ENCODE measurements at regions not wholly inside any gene's neighbourhood (a gene's known extent, or its start where the extent isn't known, plus 50 kb on each side); places are given as distances from the start of the nearest gene placed in this dataset.

DNA sequence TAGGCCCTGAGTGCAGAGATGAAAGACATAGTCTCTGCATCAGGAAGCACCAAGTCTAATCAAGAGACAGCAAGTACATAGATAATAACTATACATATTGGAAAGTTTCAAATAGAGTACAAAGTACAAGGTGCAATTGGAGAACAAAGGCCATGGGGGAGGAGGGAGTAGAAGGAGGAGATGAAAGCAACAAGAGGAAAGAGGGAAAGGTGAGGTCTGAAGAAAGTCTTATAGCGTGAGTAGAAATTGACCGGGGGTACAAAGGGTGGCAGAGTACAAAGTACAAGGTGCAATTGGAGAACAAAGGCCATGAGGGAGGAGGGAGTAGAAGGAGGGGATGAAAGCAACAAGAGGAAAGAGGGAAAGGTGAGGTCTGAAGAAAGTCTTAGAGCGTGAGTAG is 244.2 kb upstream of the JUN start:
- no peak for DNase-seq (ENCODE audit: low spot score in 2 of 2)
- H3K27me3 ChIP-seq (ENCODE audit: low read depth), result peaks cover 3% of the 10 kb centered on the region; the same call in 1 of the 2 replicates
- in situ Hi-C loops (cut with MboI; ENCODE audit: low sequenced_read_pairs), result no loop called here
- H3K36me3 ChIP-seq (replicated peaks), result no peaks in the 10 kb centered on the region
- no peak overlapping the region for H3K4me3 ChIP-seq
- H3K4me1 ChIP-seq, result no peaks in the 10 kb centered on the region
- no peaks in the 10 kb centered on the region for H3K9me3 ChIP-seq

DNA sequence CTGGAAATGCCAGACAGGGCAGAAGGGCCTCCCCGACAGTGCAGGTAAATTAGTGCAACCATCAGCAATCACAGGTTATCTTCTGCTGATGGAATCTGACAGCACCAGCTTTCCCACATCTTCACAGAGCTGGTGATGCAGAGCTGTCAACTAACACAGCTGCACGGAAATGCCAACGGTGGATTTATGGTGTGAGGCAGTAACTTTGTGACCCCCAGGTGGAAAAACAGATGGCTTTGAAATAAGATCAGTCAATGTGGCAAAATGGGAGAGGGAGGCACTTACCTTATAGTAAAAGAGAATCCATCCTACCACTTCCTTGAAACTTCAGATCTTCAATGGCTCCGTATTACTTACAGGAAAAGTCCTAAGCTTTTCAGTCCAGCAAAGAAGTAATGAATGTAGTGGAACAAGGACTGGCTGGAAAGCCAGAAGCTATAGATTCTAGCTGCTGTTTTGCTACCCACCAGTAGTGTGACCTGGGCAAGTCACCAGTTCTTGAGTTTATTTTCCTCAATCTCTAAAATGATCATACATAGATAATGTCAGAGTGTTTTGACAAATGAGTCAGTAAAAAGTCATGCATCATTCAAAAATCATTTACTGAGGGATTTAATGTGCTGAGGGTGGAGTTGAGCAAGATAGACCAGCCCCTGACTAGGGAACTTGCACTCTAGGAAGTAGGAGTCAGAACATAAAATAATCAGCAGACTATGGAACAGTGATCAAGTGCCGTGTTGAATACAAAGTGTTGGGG is 245.7 kb upstream of the JUN start:
- Histone ChIP-seq H3K4me3 (no peak overlapping the region), H3K4me1 (no peaks in the 10 kb centered on the region), H3K36me3 (replicated peaks) (no peaks in the 10 kb centered on the region), H3K27me3 (ENCODE audit: low read depth) (peaks cover 3% of the 10 kb centered on the region; the same call in 1 of the 2 replicates), H3K9me3 (no peaks in the 10 kb centered on the region)
- no peak for DNase-seq (ENCODE audit: low spot score in 2 of 2)
- in situ Hi-C loops (cut with MboI; ENCODE audit: low sequenced_read_pairs), result no loop called here

DNA sequence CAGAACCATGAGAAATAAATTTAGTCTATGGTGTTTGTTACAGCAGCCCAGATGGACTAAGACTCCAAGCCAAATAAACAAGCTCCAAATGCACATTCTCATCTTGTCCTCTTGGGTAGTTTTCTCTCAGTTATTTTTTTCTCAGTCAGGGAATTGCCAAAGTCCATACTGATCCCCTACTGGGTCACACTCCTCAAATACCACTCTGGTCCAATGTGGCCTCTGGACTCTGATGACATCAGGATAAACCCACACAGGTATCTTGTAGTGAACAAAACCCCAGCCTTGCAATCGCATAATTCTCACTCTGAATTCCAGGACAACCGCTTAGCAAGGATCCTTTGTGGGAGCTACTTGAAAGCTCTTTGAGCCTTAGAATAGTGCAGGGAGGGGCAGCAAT is 248.4 kb upstream of the JUN start:
- no peak for DNase-seq (ENCODE audit: low spot score in 2 of 2)
- no peaks in the 10 kb centered on the region for H3K4me1 ChIP-seq
- H3K36me3 ChIP-seq (replicated peaks), result no peaks in the 10 kb centered on the region
- peaks cover 3% of the 10 kb centered on the region; the same call in 1 of the 2 replicates for H3K27me3 ChIP-seq (ENCODE audit: low read depth)
- H3K4me3 ChIP-seq, result no peak overlapping the region
- in situ Hi-C loops (cut with MboI; ENCODE audit: low sequenced_read_pairs), result no loop called here
- no peaks in the 10 kb centered on the region for H3K9me3 ChIP-seq

DNA sequence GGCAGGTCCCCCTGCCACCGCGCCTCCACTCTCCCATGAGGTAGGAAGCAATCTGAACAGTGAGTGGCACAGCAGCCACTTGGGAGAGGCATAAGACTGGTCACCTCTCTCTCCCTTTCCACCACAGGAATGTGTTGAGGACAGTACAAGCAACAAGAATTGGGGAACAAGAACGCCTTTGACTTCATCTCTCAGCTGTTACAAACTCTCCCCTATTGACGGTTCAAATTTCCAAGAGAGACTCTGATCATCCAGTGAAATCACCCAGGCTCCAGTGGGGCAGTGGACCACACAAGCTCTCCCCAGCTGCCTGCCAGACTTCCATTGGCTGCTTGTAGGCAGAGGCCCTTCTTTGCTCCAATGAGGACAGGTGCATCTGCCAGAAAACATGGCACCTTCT is 249.9 kb upstream of the JUN start:
- Histone ChIP-seq H3K36me3 (replicated peaks) (no peaks in the 10 kb centered on the region), H3K4me3 (no peak overlapping the region), H3K9me3 (no peaks in the 10 kb centered on the region), H3K4me1 (no peaks in the 10 kb centered on the region), H3K27me3 (ENCODE audit: low read depth) (peaks cover under 1% of the 10 kb centered on the region; the same call in 1 of the 2 replicates)
- in situ Hi-C loops (cut with MboI; ENCODE audit: low sequenced_read_pairs), result no loop called here
- DNase-seq (ENCODE audit: low spot score in 2 of 2), result no peak

DNA sequence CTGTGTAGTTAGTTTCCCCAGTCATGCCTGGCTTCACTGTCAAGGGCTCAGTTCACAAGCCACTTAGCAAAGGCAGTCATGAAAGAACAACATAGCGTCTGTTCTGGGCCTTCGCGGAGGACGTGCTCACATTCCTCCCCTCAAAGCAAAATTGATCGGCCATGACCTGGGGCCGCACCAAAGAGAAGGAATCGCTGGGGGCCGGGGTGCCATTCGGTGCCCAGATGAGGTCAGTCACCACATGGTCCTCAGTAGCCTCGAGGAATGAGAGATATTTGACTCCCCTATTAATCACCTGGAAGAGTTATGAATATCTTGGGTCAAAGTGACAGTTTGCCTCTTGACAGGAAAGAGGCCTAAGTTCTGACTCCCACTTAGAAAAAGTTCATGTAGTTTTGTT is 251.1 kb upstream of the JUN start:
- H3K36me3 ChIP-seq (replicated peaks), result no peaks in the 10 kb centered on the region
- DNase-seq (ENCODE audit: low spot score in 2 of 2), result no peak
- H3K4me1 ChIP-seq, result no peaks in the 10 kb centered on the region
- in situ Hi-C loops (cut with MboI; ENCODE audit: low sequenced_read_pairs), result no loop called here
- no peaks in the 10 kb centered on the region for H3K27me3 ChIP-seq (ENCODE audit: low read depth)
- H3K9me3 ChIP-seq, result no peaks in the 10 kb centered on the region
- no peak overlapping the region for H3K4me3 ChIP-seq

DNA sequence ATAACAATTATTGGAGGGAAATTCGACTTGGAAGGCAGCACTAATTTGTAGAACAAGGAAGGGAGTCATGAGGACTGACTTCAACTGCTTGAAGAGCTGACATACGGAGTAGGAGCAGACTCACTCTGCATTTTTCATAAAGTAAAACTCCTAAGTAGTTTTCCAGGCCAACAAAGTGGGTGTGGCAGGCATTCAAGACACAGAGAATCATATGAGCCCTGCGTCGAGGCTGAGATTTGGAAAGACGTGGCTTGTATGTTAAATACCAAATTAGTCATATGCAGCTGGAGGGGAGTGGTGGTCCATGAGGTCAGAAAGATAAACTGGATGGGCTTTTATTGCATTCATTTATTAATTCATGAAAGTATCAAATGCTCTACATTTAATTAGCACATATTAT is 255.7 kb upstream of the JUN start:
- Histone ChIP-seq H3K4me3 (no peak overlapping the region), H3K9me3 (no peaks in the 10 kb centered on the region; the same call in 1 of the 2 replicates), H3K27me3 (ENCODE audit: low read depth) (no peaks in the 10 kb centered on the region), H3K4me1 (no peaks in the 10 kb centered on the region), H3K36me3 (replicated peaks) (no peaks in the 10 kb centered on the region)
- in situ Hi-C loops (cut with MboI; ENCODE audit: low sequenced_read_pairs), result no loop called here
- no peak for DNase-seq (ENCODE audit: low spot score in 2 of 2)

DNA sequence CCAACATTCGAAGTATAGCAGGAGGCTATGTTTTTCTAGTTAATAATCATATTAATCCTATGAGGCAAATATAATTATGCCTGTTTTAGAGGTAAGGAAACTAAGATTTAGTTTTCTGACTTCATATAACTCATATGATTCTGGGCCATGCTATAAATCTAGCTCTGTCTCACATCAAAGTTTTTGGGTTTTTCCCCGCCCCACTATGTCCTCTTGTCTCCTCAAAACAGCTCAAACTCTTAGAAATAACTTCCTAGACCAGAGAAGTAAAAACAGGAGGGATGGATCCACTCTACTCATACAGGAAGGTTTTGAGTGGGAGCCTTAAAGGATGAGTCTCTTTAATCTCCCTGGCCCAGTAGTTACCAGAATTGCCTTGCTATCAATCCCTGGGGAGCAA is 256.4 kb upstream of the FGGY start:
- no peaks in the 10 kb centered on the region for H3K36me3 ChIP-seq (replicated peaks)
- no peaks in the 10 kb centered on the region for H3K27me3 ChIP-seq (ENCODE audit: low read depth)
- no peaks in the 10 kb centered on the region for H3K4me1 ChIP-seq
- no peak overlapping the region for H3K4me3 ChIP-seq
- in situ Hi-C loops (cut with MboI; ENCODE audit: low sequenced_read_pairs), result no loop called here
- H3K9me3 ChIP-seq, result no peaks in the 10 kb centered on the region; the same call in 1 of the 2 replicates
- DNase-seq (ENCODE audit: low spot score in 2 of 2), result no peak

DNA sequence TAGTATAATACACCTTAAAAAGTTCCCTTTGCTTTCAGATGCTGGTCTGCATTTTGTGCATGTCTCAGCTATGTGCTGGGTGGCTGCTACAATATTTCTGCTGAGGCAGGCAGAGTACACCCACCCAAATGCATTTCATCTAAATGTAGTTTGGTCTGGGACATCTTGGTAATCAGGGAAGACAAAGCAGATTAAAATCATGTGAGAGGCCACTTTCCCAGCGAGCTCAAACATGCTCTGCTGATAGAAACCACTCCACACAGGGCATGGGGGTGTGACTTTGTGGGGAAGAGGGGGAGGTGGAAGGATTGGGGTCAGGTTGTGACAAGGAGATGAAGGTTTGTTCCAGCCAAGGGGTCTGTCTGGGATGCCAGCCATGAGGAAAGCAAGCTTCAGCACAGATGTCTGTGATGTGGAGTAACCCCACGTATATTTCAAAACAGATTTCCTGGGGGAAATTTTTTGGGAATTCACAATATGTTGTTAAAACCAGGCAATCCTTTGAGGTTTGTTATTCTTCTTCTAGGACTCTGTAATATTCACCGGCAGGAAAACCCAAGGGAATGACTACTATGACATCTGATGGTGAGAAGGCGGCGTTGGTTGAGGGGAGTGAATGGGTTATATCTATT is 255.1 kb upstream of the FGGY start:
- Histone ChIP-seq H3K4me1 (no peaks in the 10 kb centered on the region), H3K9me3 (no peaks in the 10 kb centered on the region; the same call in 1 of the 2 replicates), H3K27me3 (ENCODE audit: low read depth) (no peaks in the 10 kb centered on the region), H3K36me3 (replicated peaks) (no peaks in the 10 kb centered on the region), H3K4me3 (no peak overlapping the region)
- in situ Hi-C loops (cut with MboI; ENCODE audit: low sequenced_read_pairs), result no loop called here
- no peak for DNase-seq (ENCODE audit: low spot score in 2 of 2)

DNA sequence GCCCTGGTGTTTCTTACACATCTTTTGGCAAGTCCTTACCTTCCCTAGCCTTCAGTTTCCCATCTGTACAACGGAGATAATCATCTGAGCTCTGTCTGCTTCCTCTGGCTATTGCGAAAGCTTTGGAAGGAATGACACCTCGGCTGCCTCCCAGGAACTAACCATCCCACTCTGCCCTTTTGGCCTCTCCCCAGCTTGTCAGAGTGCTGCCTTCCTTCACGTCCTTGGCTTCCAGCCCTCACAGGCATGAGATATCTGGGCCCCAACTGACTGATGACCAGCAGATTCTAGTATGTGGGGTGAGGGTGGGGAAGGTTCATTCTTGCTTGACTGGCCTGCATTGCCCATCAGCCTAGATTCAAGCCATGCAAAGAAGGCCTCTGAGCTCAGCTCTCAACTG is 253.1 kb upstream of the FGGY start:
- in situ Hi-C loops (cut with MboI; ENCODE audit: low sequenced_read_pairs), result no loop called here
- Histone ChIP-seq H3K4me1 (no peaks in the 10 kb centered on the region), H3K9me3 (no peaks in the 10 kb centered on the region; the same call in 1 of the 2 replicates), H3K27me3 (ENCODE audit: low read depth) (no peaks in the 10 kb centered on the region), H3K4me3 (no peak overlapping the region), H3K36me3 (replicated peaks) (no peaks in the 10 kb centered on the region)
- no peak for DNase-seq (ENCODE audit: low spot score in 2 of 2)

DNA sequence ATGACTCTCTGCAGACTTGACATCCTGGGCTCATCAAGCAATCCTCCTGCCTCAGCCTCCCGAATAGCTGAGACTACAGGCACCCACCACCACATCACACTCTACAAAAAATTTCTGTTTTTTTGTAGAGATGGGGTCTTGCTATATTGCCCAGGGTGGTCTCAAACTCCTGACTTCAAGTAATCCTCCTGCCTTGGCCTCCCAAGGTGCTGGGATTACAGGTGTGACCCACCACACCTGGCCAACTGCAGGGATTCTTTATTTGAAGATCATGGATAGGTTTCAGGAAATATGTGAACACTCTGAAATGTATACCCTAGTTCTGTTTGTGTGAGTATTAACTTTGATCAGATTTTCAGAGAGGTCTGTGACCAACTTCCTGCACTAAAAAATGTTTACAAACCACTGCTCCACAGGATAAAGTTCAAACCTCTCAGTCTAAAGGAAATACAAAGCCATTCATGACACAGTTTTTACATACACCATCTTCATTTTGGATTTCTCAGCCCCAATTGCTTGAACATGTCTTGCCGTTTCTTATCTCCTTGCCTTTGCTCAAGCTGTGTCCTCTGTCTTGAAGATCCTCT is 252.3 kb upstream of the FGGY start:
- no peaks in the 10 kb centered on the region for H3K4me1 ChIP-seq
- no peak for DNase-seq (ENCODE audit: low spot score in 2 of 2)
- H3K4me3 ChIP-seq, result no peak overlapping the region
- in situ Hi-C loops (cut with MboI; ENCODE audit: low sequenced_read_pairs), result no loop called here
- H3K27me3 ChIP-seq (ENCODE audit: low read depth), result no peaks in the 10 kb centered on the region
- H3K36me3 ChIP-seq (replicated peaks), result no peaks in the 10 kb centered on the region
- no peaks in the 10 kb centered on the region; the same call in 1 of the 2 replicates for H3K9me3 ChIP-seq

DNA sequence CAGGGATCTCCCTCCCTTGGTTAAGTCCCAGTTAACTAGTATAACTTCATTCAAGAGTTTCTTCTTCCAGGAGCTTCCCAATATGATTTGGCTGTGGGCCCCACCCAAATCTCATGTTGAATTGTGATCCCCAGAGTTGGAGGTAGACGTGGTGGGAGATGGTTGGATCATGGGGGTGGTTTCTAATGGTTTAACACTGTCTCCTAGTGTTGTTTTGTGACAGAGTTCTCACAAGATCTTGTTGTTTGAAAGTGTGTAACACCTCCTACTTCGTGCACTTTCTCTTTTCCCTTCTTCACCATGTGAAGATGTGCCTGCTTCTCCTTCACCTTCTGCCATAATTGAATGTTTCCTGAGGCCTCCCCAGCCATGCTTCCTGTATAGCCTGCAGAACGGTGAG is 251.8 kb upstream of the FGGY start:
- Histone ChIP-seq H3K9me3 (no peaks in the 10 kb centered on the region; the same call in 1 of the 2 replicates), H3K27me3 (ENCODE audit: low read depth) (no peaks in the 10 kb centered on the region), H3K4me3 (no peak overlapping the region), H3K36me3 (replicated peaks) (no peaks in the 10 kb centered on the region), H3K4me1 (no peaks in the 10 kb centered on the region)
- in situ Hi-C loops (cut with MboI; ENCODE audit: low sequenced_read_pairs), result no loop called here
- no peak for DNase-seq (ENCODE audit: low spot score in 2 of 2)

DNA sequence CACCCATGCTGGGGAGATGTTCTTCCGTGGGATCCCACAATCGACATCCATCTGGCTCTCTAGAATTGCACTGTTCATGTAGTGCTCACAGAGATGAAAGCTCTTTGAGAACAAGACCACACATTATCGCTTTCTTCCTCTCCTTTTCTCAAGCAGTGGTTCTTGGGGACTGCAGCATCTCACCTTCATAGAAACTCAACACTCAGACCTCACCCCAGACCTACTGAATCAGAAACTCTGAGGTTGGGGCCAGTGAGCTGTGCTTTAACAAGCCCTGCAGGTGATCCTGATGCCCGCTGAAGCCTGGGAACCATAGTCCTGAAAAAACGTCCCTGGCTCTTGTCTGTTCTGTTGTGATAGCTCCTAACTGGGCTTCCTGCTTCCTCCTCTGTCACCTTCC is 251.3 kb upstream of the FGGY start:
- Histone ChIP-seq H3K27me3 (ENCODE audit: low read depth) (no peaks in the 10 kb centered on the region), H3K9me3 (no peaks in the 10 kb centered on the region; the same call in 1 of the 2 replicates), H3K4me1 (no peaks in the 10 kb centered on the region), H3K4me3 (no peak overlapping the region), H3K36me3 (replicated peaks) (no peaks in the 10 kb centered on the region)
- DNase-seq (ENCODE audit: low spot score in 2 of 2), result no peak
- in situ Hi-C loops (cut with MboI; ENCODE audit: low sequenced_read_pairs), result no loop called here

DNA sequence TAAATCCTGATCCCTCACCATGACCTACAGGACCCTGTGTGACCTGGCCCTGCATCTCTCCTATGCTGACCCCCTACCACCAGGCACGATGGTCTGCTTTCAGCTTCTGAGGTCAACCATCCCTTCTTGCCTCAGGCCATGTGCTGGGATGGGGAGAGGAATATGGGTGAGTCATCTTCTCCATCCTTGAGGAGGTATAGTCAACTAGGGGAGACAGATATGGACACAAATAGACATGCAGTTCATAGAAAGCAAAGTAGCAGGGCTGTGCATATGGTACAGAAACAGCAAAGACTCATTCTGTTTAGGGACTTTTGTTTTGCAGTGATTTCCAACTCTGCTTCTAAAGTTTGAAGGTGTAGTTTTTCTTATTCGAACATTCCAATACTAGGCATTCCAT is 250.8 kb upstream of the FGGY start:
- Histone ChIP-seq H3K36me3 (replicated peaks) (no peaks in the 10 kb centered on the region), H3K4me3 (no peak overlapping the region), H3K27me3 (ENCODE audit: low read depth) (no peaks in the 10 kb centered on the region), H3K4me1 (no peaks in the 10 kb centered on the region), H3K9me3 (no peaks in the 10 kb centered on the region; the same call in 1 of the 2 replicates)
- DNase-seq (ENCODE audit: low spot score in 2 of 2), result no peak
- in situ Hi-C loops (cut with MboI; ENCODE audit: low sequenced_read_pairs), result no loop called here

DNA sequence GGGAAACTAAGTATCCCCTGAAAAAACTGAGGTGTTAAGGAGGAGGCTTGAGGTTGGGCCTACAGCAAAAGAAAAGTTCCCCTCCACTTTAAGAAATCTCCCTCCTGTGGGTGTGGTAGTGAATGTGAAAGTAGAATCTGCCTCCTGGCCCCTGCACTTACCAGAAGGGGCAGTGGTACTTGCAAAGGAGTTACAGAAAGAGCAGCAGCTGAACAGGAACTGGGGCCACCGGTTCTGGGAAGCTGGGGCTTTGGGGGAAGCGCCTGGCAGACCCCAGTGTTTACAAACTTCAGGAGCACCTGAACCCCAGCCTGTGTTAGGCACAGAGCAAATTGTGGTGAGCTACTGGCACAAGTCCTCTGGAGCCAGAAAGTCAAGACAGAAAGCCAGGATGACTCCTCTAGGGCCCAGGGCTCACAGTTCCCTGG is 250.2 kb upstream of the FGGY start:
- Histone ChIP-seq H3K4me1 (no peaks in the 10 kb centered on the region), H3K9me3 (no peaks in the 10 kb centered on the region; the same call in 1 of the 2 replicates), H3K4me3 (no peak overlapping the region), H3K36me3 (replicated peaks) (no peaks in the 10 kb centered on the region), H3K27me3 (ENCODE audit: low read depth) (no peaks in the 10 kb centered on the region)
- in situ Hi-C loops (cut with MboI; ENCODE audit: low sequenced_read_pairs), result no loop called here
- no peak for DNase-seq (ENCODE audit: low spot score in 2 of 2)
